HepG2 (cell line): ENCODE measurements at regions not wholly inside any gene's neighbourhood (a gene's known extent, or its start where the extent isn't known, plus 50 kb on each side); places are given as distances from the start of the nearest gene placed in this dataset.

Source experiments
- ATF7 ChIP-seq, 2 experiments: fragments of 450-650 bp in 1 of 2; sonication (generic) in 1 of 2; formaldehyde crosslinking in 1 of 2; IDR thresholded peaks; 2 replicates each; pipeline versions ENCODE4 v1.4.0 to v1.6.1; 2016 to 2020; ENCODE audit warnings: antibody characterized with exemption in 1 of 2, mild to moderate bottlenecking in 1 of 2, missing genetic modification reagents in 1 of 2
- DR1 ChIP-seq: sonication (generic); formaldehyde crosslinking; IDR thresholded peaks from 2 replicates; pipeline ENCODE4 v1.8.0; 2021; ENCODE audit warnings: mild to moderate bottlenecking, missing genetic modification reagents, inconsistent platforms
- DRAP1 ChIP-seq: IDR thresholded peaks from 2 replicates; pipeline ENCODE4 v1.6.1; 2016; ENCODE audit warnings: missing genetic modification reagents, missing compliant biosample characterization
- ETV6 ChIP-seq: sonication (generic); formaldehyde crosslinking; conservative IDR thresholded peaks from 2 replicates; pipeline ENCODE4 v1.4.0; 2020; ENCODE audit warnings: missing genetic modification reagents
- FOSL2 ChIP-seq: sonication (generic); formaldehyde crosslinking; IDR thresholded peaks from 2 replicates; pipeline ENCODE4 v1.4.0; 2020; ENCODE audit warnings: missing genetic modification reagents
- FOXC1 ChIP-seq: sonication (generic); formaldehyde crosslinking; IDR thresholded peaks from 2 replicates; pipeline ENCODE4 v1.8.0; 2022; ENCODE audit warnings: mild to moderate bottlenecking, missing genetic modification reagents, borderline replicate concordance
- FOXJ3 ChIP-seq: sonication (generic); formaldehyde crosslinking; IDR thresholded peaks from 2 replicates; pipeline ENCODE4 v1.4.0; 2020; ENCODE audit warnings: missing genetic modification reagents, mild to moderate bottlenecking, borderline replicate concordance
- FOXM1 ChIP-seq: sonication (generic); formaldehyde crosslinking; IDR thresholded peaks from 2 replicates; pipeline ENCODE4 v1.5.0; 2020; ENCODE audit warnings: missing genetic modification reagents
- HNRNPL ChIP-seq: fragments of 200-400 bp; formaldehyde crosslinking; IDR thresholded peaks from 2 replicates; pipeline ENCODE4 v1.6.1; 2017; ENCODE audit warnings: mild to moderate bottlenecking, low read depth, low read length
- KDM1A ChIP-seq: IDR thresholded peaks from 2 replicates; pipeline ENCODE4 v1.6.1; 2016; ENCODE audit warnings: missing compliant biosample characterization
- KLF11 ChIP-seq: IDR thresholded peaks from 2 replicates; pipeline ENCODE4 v1.6.1; 2016; ENCODE audit warnings: missing compliant biosample characterization
- KLF9 ChIP-seq: IDR thresholded peaks from 2 replicates; pipeline ENCODE4 v1.6.1; 2016; ENCODE audit warnings: low read depth
- MIER2 ChIP-seq: IDR thresholded peaks from 2 replicates; pipeline ENCODE4 v1.6.1; 2016; ENCODE audit warnings: missing biosample characterization, missing genetic modification reagents
- NCOR1 ChIP-seq: fragments of 200-600 bp; sonication (generic); IDR thresholded peaks from 2 replicates; pipeline ENCODE4 v1.7.0; 2017; ENCODE audit warnings: antibody characterized with exemption, low read length, borderline replicate concordance
- NFE2L1 ChIP-seq: sonication (generic); formaldehyde crosslinking; IDR thresholded peaks from 2 replicates; pipeline ENCODE4 v1.4.0; 2020; ENCODE audit warnings: missing genetic modification reagents, mild to moderate bottlenecking, borderline replicate concordance
- PRPF4 ChIP-seq: fragments of 200-400 bp; formaldehyde crosslinking; IDR thresholded peaks from 2 replicates; pipeline ENCODE4 v1.6.1; 2016; ENCODE audit warnings: low read length, low read depth; ENCODE audit not compliant: poor library complexity, severe bottlenecking
- SAP130 ChIP-seq: IDR thresholded peaks from 2 replicates; pipeline ENCODE4 v1.6.1; 2016; ENCODE audit warnings: low read depth
- ZBTB21 ChIP-seq: sonication (generic); formaldehyde crosslinking; IDR thresholded peaks from 2 replicates; pipeline ENCODE4 v1.4.0; 2020; ENCODE audit warnings: missing genetic modification reagents
- ZMAT3 ChIP-seq: sonication (generic); formaldehyde crosslinking; conservative IDR thresholded peaks from 2 replicates; pipeline ENCODE4 v1.7.0; 2021; ENCODE audit warnings: missing genetic modification reagents
- ZNF543 ChIP-seq: sonication (generic); formaldehyde crosslinking; IDR thresholded peaks from 2 replicates; pipeline ENCODE4 v1.4.0; 2020; ENCODE audit warnings: mild to moderate bottlenecking, missing genetic modification reagents
- ZNF7 ChIP-seq: IDR thresholded peaks from 2 replicates; pipeline ENCODE4 v1.6.1; 2016; ENCODE audit warnings: missing biosample characterization, missing genetic modification reagents
- ZNF710 ChIP-seq: sonication (generic); formaldehyde crosslinking; IDR thresholded peaks from 2 replicates; pipeline ENCODE4 v1.5.0; 2020; ENCODE audit warnings: mild to moderate bottlenecking, missing genetic modification reagents, borderline replicate concordance
- ZNF775 ChIP-seq: sonication (generic); formaldehyde crosslinking; IDR thresholded peaks from 2 replicates; pipeline ENCODE4 v1.4.0; 2020; ENCODE audit warnings: missing genetic modification reagents, mild to moderate bottlenecking, moderate library complexity, borderline replicate concordance
- TF ChIP-seq, protein P1 (sequence below): sonication (generic); formaldehyde crosslinking; IDR thresholded peaks from 2 replicates; pipeline ENCODE4 v1.4.0; 2020; ENCODE audit warnings: mild to moderate bottlenecking, missing genetic modification reagents, borderline replicate concordance

DNA sequence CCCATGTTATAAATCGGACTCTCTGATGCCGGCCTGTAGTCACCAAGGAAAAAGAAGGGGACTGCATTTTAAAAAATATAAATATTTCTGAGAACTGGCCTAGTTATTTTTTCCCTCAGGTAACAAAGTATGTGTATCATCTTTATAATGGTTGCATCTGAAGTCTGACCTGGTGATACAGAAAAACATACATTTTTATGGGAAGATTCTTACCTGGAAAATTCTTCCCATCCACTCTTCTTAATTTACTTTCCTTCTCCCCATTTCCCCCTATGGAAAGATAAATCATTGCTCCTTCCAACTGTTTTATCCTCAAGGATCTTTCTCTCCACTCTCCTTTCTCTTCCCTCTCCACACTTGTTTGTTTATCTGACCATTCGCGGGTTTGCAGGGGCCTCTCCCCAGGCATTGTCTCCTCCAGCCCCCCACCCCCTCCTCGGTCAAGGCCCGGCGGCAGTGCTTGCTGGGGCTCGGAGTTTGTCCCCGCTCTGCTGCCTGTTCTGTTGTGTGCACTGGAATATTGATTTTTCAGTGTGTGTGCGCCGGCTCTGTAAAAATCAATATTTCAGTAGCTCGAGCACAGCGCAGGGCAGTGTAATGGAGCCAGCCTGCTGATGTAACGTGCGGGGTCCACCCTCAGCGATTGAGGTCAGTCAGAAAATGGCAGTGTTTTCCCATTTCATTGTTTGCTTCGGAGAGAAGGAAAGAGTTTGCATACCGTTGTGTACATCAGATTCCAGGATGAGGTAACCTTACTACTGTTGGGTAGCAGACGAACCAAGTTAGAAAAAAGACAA, 199.5 kb upstream of the NFE2L3 start (continued):
- TF ChIP-seq DR1 (CRISPR knock-in tag) (no peak), ZBTB21 (CRISPR knock-in tag) (peak; percentile 60; the same call in 1 of the 2 replicates), NFE2L1 (CRISPR knock-in tag) (no peak), SAP130 (peak; percentile 91), NCOR1 (peak; percentile 90), MIER2 (CRISPR knock-in tag) (peak; percentile 79), FOXC1 (peak; percentile 77; the same call in 1 of the 2 replicates), ZNF710 (CRISPR knock-in tag) (peak; percentile 95), ATF7 (IDR thresholded peaks at IDR 0.05) (peak; percentile 53), ATF7 (CRISPR knock-in tag; IDR thresholded peaks at IDR 0.05) (peak; percentile 80; the same call in 1 of the 2 replicates), ZNF543 (CRISPR knock-in tag) (peak; percentile 78; the same call in 1 of the 2 replicates), HNRNPL (no peak), ZNF775 (CRISPR knock-in tag) (no peak), ETV6 (CRISPR knock-in tag) (peak; percentile 64; the same call in 1 of the 2 replicates), FOSL2 (peak; percentile 76), PRPF4 (no peak), KLF11 (CRISPR knock-in tag) (0 out of 2 replicates have a peak, but pooled peaks have one; percentile 41), FOXJ3 (CRISPR knock-in tag) (peak; percentile 97), FOXM1 (CRISPR knock-in tag) (no peak), ZNF7 (0 out of 2 replicates have a peak, but pooled peaks have one; percentile 6), DRAP1 (CRISPR knock-in tag) (peak; percentile 12; the same call in 1 of the 2 replicates), ZMAT3 (CRISPR knock-in tag) (0 out of 2 replicates have a peak, but pooled peaks have one; percentile 31), KLF9 (CRISPR knock-in tag) (no peak), KDM1A (peak; percentile 76)
- TF ChIP-seq, protein P1, sequence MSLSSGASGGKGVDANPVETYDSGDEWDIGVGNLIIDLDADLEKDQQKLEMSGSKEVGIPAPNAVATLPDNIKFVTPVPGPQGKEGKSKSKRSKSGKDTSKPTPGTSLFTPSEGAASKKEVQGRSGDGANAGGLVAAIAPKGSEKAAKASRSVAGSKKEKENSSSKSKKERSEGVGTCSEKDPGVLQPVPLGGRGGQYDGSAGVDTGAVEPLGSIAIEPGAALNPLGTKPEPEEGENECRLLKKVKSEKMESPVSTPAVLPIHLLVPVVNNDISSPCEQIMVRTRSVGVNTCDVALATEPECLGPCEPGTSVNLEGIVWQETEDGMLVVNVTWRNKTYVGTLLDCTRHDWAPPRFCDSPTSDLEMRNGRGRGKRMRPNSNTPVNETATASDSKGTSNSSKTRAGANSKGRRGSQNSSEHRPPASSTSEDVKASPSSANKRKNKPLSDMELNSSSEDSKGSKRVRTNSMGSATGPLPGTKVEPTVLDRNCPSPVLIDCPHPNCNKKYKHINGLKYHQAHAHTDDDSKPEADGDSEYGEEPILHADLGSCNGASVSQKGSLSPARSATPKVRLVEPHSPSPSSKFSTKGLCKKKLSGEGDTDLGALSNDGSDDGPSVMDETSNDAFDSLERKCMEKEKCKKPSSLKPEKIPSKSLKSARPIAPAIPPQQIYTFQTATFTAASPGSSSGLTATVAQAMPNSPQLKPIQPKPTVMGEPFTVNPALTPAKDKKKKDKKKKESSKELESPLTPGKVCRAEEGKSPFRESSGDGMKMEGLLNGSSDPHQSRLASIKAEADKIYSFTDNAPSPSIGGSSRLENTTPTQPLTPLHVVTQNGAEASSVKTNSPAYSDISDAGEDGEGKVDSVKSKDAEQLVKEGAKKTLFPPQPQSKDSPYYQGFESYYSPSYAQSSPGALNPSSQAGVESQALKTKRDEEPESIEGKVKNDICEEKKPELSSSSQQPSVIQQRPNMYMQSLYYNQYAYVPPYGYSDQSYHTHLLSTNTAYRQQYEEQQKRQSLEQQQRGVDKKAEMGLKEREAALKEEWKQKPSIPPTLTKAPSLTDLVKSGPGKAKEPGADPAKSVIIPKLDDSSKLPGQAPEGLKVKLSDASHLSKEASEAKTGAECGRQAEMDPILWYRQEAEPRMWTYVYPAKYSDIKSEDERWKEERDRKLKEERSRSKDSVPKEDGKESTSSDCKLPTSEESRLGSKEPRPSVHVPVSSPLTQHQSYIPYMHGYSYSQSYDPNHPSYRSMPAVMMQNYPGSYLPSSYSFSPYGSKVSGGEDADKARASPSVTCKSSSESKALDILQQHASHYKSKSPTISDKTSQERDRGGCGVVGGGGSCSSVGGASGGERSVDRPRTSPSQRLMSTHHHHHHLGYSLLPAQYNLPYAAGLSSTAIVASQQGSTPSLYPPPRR, result peak; percentile 90
